ENCODE measurements at regions not wholly inside any gene's neighbourhood (a gene's known extent, or its start where the extent isn't known, plus 50 kb on each side); places are given as distances from the start of the nearest gene placed in this dataset.

DNA sequence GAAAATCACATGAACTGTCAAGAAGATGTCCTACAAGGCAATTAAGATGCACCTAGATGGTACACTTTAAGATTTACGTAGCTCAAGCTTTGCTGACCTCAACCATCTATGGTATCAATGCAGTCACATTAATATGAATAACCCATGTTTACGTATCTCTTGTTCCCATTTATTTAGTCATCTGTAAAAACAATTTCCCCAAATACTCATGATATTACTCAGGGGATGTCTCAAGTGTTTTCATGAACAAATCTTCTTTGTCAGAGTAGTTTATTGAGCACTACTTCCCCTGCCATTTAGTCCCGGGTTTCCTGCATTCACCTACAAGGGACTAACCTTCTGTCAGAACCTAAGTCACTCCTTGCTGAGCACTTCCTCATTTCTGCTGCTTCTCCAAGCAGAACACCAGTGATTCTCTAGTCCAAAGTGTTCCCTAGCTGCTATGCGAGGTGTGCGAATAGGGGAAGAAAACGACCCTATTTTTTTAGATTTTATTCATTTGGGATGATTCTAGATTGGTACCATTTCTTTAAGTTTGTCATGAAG lies 554.3 kb upstream of the LRRC4C start:
- no peaks in the 10 kb centered on the region for H3K4me1 Mint-ChIP-seq (ENCODE audit: low read depth, unreplicated experiment)
- no TSS peak for BruUV-seq (replicated peaks)
- H3K4me3 Mint-ChIP-seq (ENCODE audit: low read depth, unreplicated experiment), result no peak overlapping the region
- H3K27ac Mint-ChIP-seq (ENCODE audit: unreplicated experiment), result no peak overlapping the region
- TF ChIP-seq, protein P1, sequence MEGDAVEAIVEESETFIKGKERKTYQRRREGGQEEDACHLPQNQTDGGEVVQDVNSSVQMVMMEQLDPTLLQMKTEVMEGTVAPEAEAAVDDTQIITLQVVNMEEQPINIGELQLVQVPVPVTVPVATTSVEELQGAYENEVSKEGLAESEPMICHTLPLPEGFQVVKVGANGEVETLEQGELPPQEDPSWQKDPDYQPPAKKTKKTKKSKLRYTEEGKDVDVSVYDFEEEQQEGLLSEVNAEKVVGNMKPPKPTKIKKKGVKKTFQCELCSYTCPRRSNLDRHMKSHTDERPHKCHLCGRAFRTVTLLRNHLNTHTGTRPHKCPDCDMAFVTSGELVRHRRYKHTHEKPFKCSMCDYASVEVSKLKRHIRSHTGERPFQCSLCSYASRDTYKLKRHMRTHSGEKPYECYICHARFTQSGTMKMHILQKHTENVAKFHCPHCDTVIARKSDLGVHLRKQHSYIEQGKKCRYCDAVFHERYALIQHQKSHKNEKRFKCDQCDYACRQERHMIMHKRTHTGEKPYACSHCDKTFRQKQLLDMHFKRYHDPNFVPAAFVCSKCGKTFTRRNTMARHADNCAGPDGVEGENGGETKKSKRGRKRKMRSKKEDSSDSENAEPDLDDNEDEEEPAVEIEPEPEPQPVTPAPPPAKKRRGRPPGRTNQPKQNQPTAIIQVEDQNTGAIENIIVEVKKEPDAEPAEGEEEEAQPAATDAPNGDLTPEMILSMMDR (IDR thresholded peaks at IDR 0.05; ENCODE audit: unreplicated experiment), result no peak
- CTCF ChIA-PET, result no interaction called here
- H3K36me3 Mint-ChIP-seq (ENCODE audit: insufficient read depth, unreplicated experiment), result no peaks in the 10 kb centered on the region
- intact Hi-C loops (cut with micrococcal nuclease; ENCODE audit: unreplicated experiment), result no loop called here
- no peaks in the 10 kb centered on the region for H3K27me3 Mint-ChIP-seq (ENCODE audit: unreplicated experiment)
- H3K9me3 Mint-ChIP-seq (ENCODE audit: low read depth, unreplicated experiment), result peaks cover 17% of the 10 kb centered on the region
- no peak for DNase-seq

DNA sequence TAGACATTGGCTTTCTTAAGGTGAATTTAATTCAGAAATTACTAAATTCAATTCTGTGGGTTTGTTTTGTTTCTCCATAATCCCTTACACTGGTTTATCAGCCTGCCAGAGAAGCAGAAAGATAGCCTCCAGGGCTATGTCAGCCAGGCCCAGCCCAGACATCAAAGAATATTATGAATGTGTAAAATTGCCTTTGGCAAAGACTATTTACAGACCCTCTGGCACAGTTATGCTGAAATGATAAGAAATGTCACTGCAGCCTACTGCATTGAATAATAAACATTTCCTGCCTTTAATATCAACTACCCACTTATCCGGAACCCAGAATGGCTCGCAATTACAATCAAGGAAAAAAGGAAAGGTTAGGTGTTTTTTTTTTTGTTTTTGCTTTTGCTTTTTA lies 562.5 kb upstream of the LRRC4C start:
- Mint-ChIP-seq H3K4me3 (ENCODE audit: low read depth, unreplicated experiment) (no peak overlapping the region), H3K9me3 (ENCODE audit: low read depth, unreplicated experiment) (peaks cover 17% of the 10 kb centered on the region), H3K36me3 (ENCODE audit: insufficient read depth, unreplicated experiment) (no peaks in the 10 kb centered on the region), H3K4me1 (ENCODE audit: low read depth, unreplicated experiment) (no peaks in the 10 kb centered on the region), H3K27ac (ENCODE audit: unreplicated experiment) (no peak overlapping the region), H3K27me3 (ENCODE audit: unreplicated experiment) (no peaks in the 10 kb centered on the region)
- no TSS peak for BruUV-seq (replicated peaks)
- no peak for DNase-seq
- TF ChIP-seq, protein P1 (IDR thresholded peaks at IDR 0.05; ENCODE audit: unreplicated experiment), result no peak
- intact Hi-C loops (cut with micrococcal nuclease; ENCODE audit: unreplicated experiment), result no loop called here
- CTCF ChIA-PET, result no interaction called here

DNA sequence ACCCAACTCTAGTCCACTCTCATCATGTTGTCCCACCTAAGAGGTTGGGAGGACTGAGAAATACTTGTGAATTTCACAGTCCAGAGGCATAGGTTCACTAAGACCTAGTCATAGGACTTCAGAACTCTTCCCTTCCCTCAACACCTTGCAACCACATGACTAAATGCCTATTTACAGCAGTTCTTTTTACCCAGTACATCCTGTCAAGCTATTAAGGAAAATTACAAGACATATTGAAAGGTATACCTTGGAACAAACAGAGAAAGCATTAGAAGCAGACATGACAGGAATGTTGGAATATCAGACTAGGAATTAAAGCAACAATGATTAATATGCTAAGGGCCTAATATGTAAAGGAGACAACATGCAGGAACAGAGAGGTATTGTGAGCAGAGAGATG lies 563.8 kb upstream of the LRRC4C start:
- Mint-ChIP-seq H3K9me3 (ENCODE audit: low read depth, unreplicated experiment) (peaks cover 13% of the 10 kb centered on the region), H3K27me3 (ENCODE audit: unreplicated experiment) (no peaks in the 10 kb centered on the region), H3K27ac (ENCODE audit: unreplicated experiment) (no peak overlapping the region), H3K36me3 (ENCODE audit: insufficient read depth, unreplicated experiment) (no peaks in the 10 kb centered on the region), H3K4me3 (ENCODE audit: low read depth, unreplicated experiment) (no peak overlapping the region), H3K4me1 (ENCODE audit: low read depth, unreplicated experiment) (no peaks in the 10 kb centered on the region)
- CTCF ChIA-PET, result no interaction called here
- no peak for DNase-seq
- BruUV-seq (replicated peaks), result no TSS peak
- intact Hi-C loops (cut with micrococcal nuclease; ENCODE audit: unreplicated experiment), result no loop called here
- TF ChIP-seq, protein P1 (IDR thresholded peaks at IDR 0.05; ENCODE audit: unreplicated experiment), result no peak

DNA sequence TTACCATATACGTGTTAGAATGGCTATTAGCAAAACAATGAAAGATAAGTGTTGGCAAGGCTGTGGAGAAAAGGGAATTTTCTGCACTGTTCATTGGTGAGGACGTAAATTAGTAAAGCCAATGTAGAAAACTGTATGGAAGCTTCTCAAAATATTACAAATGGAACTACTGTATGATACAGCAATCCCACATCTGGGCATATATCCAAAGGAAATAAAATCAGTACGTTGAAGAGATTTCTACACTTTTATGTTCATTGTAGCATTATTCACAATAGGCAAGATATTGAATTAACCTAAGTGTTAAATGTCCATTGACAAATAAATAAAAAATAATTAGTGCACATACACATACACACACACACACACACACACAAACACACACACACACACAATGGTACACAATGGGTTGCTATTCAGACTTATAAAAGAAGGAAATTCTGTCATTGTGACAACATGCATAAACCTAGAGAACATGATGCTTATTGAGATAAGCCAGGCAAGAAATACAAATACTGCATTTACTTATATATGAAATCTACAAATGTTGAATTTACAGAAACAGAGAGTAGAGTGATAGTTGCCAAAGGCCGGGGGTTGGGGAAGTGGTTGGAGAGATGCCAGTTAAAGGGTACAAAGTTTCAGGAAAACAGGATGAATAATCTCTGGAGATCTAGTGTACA lies 565.8 kb upstream of the LRRC4C start:
- Mint-ChIP-seq H3K9me3 (ENCODE audit: low read depth, unreplicated experiment) (peaks cover 12% of the 10 kb centered on the region), H3K4me3 (ENCODE audit: low read depth, unreplicated experiment) (no peak overlapping the region), H3K27me3 (ENCODE audit: unreplicated experiment) (no peaks in the 10 kb centered on the region), H3K36me3 (ENCODE audit: insufficient read depth, unreplicated experiment) (no peaks in the 10 kb centered on the region), H3K27ac (ENCODE audit: unreplicated experiment) (no peak overlapping the region), H3K4me1 (ENCODE audit: low read depth, unreplicated experiment) (no peaks in the 10 kb centered on the region)
- BruUV-seq (replicated peaks), result no TSS peak
- CTCF ChIA-PET, result no interaction called here
- no peak for DNase-seq
- TF ChIP-seq, protein P1 (IDR thresholded peaks at IDR 0.05; ENCODE audit: unreplicated experiment), result no peak
- intact Hi-C loops (cut with micrococcal nuclease; ENCODE audit: unreplicated experiment), result no loop called here
